Sigmoid colon (tissue), 6 donors: ENCODE measurements at regions not wholly inside any gene's neighbourhood (a gene's known extent, or its start where the extent isn't known, plus 50 kb on each side); places are given as distances from the start of the nearest gene placed in this dataset.

Source experiments
- DNase-seq: peaks from one replicate; pipeline ENCODE4 v3.0.0-alpha.2; 2019
- H3K27ac ChIP-seq, 4 donors: fragments of 200-600 bp; sonication (generic); one replicate each; pipeline ENCODE4 v1.5.1; 2016 to 2019; ENCODE audit warnings: mild to moderate bottlenecking in 1 of 4
- H3K27me3 ChIP-seq, 3 donors: fragments of 200-600 bp; sonication (generic); one replicate each; pipeline ENCODE4 v1.5.1; 2019; ENCODE audit warnings: mild to moderate bottlenecking in 1 of 3
- H3K36me3 ChIP-seq, 4 donors: fragments of 200-600 bp; sonication (generic); one replicate each; pipeline ENCODE4 v1.5.1; 2016 to 2019
- H3K4me1 ChIP-seq, 4 donors: fragments of 200-600 bp; sonication (generic); one replicate each; pipeline ENCODE4 v1.5.1; 2017 to 2019
- H3K4me3 ChIP-seq, 4 donors: fragments of 200-600 bp; sonication (generic); one replicate each; pipeline ENCODE4 v1.5.1; 2017 to 2019; ENCODE audit warnings: mild to moderate bottlenecking in 2 of 4, moderate library complexity in 1 of 4
- H3K9me3 ChIP-seq, 4 donors: fragments of 200-600 bp in 3 of 4; sonication (generic) in 3 of 4; one replicate each; pipeline versions ENCODE4 v1.5.1 to v1.6.1; 2013 to 2019
- CTCF ChIP-seq, 4 experiments: fragments of 450-650 bp in 3 of 4; fragments of 200-600 bp in 1 of 4; IDR thresholded peaks; one replicate each; pipeline ENCODE4 v1.5.1; 2016 to 2019; ENCODE audit warnings: antibody characterized with exemption in 4 of 4, mild to moderate bottlenecking in 3 of 4, moderate library complexity in 2 of 4
- EP300 ChIP-seq, 4 donors: sonication (generic); formaldehyde crosslinking; IDR thresholded peaks; one replicate each; pipeline ENCODE4 v1.6.1; 2017; ENCODE audit warnings: antibody characterized with exemption in 4 of 4
- POLR2A ChIP-seq, 2 donors: fragments of 450-650 bp; IDR thresholded peaks; one replicate each; pipeline ENCODE4 v1.6.1; 2016; ENCODE audit warnings: antibody characterized with exemption in 2 of 2, mild to moderate bottlenecking in 2 of 2, moderate library complexity in 2 of 2
- POLR2AphosphoS5 ChIP-seq, 4 donors: sonication (generic); formaldehyde crosslinking; IDR thresholded peaks; one replicate each; pipeline ENCODE4 v1.6.1; 2017; ENCODE audit warnings: antibody characterized with exemption in 4 of 4
- WGBS, 2 donors: extraction: QIAGEN DNeasy Blood & Tissue Kit; methylation state at CpG; one replicate each; pipeline ENCODE4 v1.1.7; 2013; 5-methylcytosine and 5-hydroxymethylcytosine counted together
- intact Hi-C: fragments of 100-400 bp; cut with DNase I; formaldehyde crosslinking; loops from one replicate; pipeline ENCODE4 v1.15.1; 2023
- donor health status: healthy with polysubstance abuse.
- donor health status: healthy.

DNA sequence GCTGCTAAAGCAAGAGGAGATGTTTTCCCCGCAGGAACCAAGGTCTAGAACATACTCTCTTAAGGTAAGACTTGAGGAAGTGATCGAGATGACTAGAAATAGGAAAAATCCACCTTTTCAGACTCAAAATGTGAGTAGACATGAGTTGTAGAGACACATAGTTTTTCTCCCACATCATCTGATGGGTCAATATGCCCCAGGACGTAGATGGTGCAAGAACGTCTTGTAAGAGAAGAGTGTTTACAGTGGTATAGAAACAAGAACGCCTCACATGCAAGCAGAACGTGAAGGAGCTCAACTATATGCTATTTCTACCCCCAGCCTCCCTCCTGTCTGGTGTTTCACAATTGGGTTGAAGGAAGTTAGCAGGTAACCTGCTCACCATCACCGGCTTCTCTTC is 144.0 kb upstream of the BACE2 start:
- Histone ChIP-seq H3K27ac (no peak overlapping the region), H3K36me3 (no peaks in the 10 kb centered on the region), H3K9me3 (no peaks in the 10 kb centered on the region), H3K27me3 (no peaks in the 10 kb centered on the region), H3K4me1 (no peaks in the 10 kb centered on the region), H3K4me3 (no peak overlapping the region)
- no peak for DNase-seq
- WGBS, 2 donors: 86 to 90% methylated on average over 7 of the region's 7 CpGs
- intact Hi-C loops: no loop called here
- TF ChIP-seq POLR2AphosphoS5 (IDR thresholded peaks at IDR 0.05): no peak
- TF ChIP-seq POLR2A (IDR thresholded peaks at IDR 0.05): no peak
- TF ChIP-seq CTCF (IDR thresholded peaks at IDR 0.05): no peak
- no peak for TF ChIP-seq EP300 (IDR thresholded peaks at IDR 0.05)

DNA sequence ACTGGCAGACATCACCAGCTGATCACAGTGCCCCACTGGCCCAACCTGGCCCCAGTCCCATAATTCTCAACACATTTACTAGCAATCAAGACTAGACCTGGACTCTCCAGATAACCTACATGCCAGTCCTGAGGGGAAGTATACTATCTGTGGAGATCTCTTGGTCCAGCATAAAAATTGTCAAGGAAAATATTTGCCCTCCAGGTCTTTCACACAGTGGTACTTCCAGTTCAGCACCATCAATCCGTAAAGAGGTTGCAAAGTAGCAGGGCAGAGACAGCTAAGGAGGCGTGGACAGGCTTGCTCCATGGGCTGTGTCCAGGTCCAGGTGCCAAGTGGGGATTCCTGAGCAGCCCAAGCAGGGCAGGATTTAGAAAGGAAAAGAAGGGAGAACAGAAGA is 143.6 kb upstream of the BACE2 start:
- no peak for DNase-seq
- intact Hi-C loops: no loop called here
- WGBS, 2 donors: 77 to 89% methylated on average over 2 of the region's 2 CpGs
- no peak overlapping the region for H3K4me3 ChIP-seq
- H3K27ac ChIP-seq: no peak overlapping the region
- TF ChIP-seq EP300 (IDR thresholded peaks at IDR 0.05) (no peak), CTCF (IDR thresholded peaks at IDR 0.05) (no peak), POLR2AphosphoS5 (IDR thresholded peaks at IDR 0.05) (no peak), POLR2A (IDR thresholded peaks at IDR 0.05) (no peak)
- H3K36me3 ChIP-seq: no peaks in the 10 kb centered on the region
- no peaks in the 10 kb centered on the region for H3K4me1 ChIP-seq
- no peaks in the 10 kb centered on the region for H3K9me3 ChIP-seq
- H3K27me3 ChIP-seq: no peaks in the 10 kb centered on the region

DNA sequence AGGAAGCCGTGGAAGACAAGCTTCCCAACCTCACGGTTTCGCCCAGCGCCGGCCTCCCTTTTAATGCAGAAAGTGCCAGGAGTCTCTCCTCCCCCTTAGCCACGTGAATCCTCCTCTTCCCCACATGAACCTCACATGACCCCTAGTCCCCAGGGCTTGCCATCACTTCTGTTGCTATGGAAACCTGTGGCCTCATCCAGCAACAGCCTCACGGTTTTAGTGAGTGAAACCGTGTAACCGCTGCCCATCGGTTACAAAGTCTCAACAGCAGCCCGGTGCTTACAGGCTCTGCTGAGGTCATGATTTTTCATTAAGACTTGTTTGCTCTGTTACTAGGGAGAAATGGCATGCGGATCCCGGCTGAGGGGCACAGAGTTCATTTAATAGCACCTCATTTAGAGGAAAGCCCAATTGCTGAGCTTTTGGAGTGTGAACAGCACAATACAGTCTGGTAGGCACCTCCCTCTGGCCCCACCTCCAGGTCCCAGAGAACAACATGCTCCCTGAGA is 143.2 kb upstream of the BACE2 start:
- Histone ChIP-seq H3K36me3 (no peaks in the 10 kb centered on the region), H3K9me3 (no peaks in the 10 kb centered on the region), H3K4me1 (no peaks in the 10 kb centered on the region), H3K27me3 (no peaks in the 10 kb centered on the region), H3K27ac (no peak overlapping the region), H3K4me3 (no peak overlapping the region)
- no peak for DNase-seq
- intact Hi-C loops: no loop called here
- no peak for TF ChIP-seq POLR2AphosphoS5 (IDR thresholded peaks at IDR 0.05)
- no peak for TF ChIP-seq EP300 (IDR thresholded peaks at IDR 0.05)
- no peak for TF ChIP-seq CTCF (IDR thresholded peaks at IDR 0.05)
- no peak for TF ChIP-seq POLR2A (IDR thresholded peaks at IDR 0.05)
- 58 to 68% methylated on average over 13 of the region's 13 CpGs for WGBS, 2 donors

GRCh38 chr21:41029571-41029970 is 138.4 kb upstream of the BACE2 start:
- no peak overlapping the region for H3K4me3 ChIP-seq
- H3K9me3 ChIP-seq: no peaks in the 10 kb centered on the region
- H3K4me1 ChIP-seq: no peaks in the 10 kb centered on the region
- H3K27ac ChIP-seq: no peak overlapping the region
- H3K36me3 ChIP-seq: no peaks in the 10 kb centered on the region
- 44 to 73% methylated on average over 3 of the region's 3 CpGs for WGBS, 2 donors
- no peak for DNase-seq
- TF ChIP-seq EP300 (IDR thresholded peaks at IDR 0.05): no peak
- TF ChIP-seq POLR2A (IDR thresholded peaks at IDR 0.05): no peak
- TF ChIP-seq POLR2AphosphoS5 (IDR thresholded peaks at IDR 0.05): no peak
- no peak for TF ChIP-seq CTCF (IDR thresholded peaks at IDR 0.05)
- intact Hi-C loops: no loop called here
- H3K27me3 ChIP-seq: no peaks in the 10 kb centered on the region

GRCh38 chr21:41031701-41032220 is 136.2 kb upstream of the BACE2 start:
- TF ChIP-seq EP300 (IDR thresholded peaks at IDR 0.05) (no peak), CTCF (IDR thresholded peaks at IDR 0.05) (no peak), POLR2A (IDR thresholded peaks at IDR 0.05) (no peak), POLR2AphosphoS5 (IDR thresholded peaks at IDR 0.05) (no peak)
- H3K4me3 ChIP-seq: no peak overlapping the region
- no peaks in the 10 kb centered on the region for H3K4me1 ChIP-seq
- WGBS, 2 donors: 71 to 74% methylated on average over 3 of the region's 3 CpGs
- DNase-seq: no peak
- H3K27me3 ChIP-seq: no peaks in the 10 kb centered on the region
- H3K27ac ChIP-seq: no peak overlapping the region
- H3K9me3 ChIP-seq: peaks cover 0 to 5% (median 0%) of the 10 kb centered on the region in 4 donors
- no peaks in the 10 kb centered on the region for H3K36me3 ChIP-seq
- intact Hi-C loops: no loop called here
